ENCODE measurements at regions not wholly inside any gene's neighbourhood (a gene's known extent, or its start where the extent isn't known, plus 50 kb on each side); places are given as distances from the start of the nearest gene placed in this dataset.

- DNase-seq: no peak
- in situ Hi-C loops (cut with HindIII; ENCODE audit: low pct_ligation_motif_present, low sequenced_read_pairs): no loop called here
- Histone ChIP-seq H3K36me3 (replicated peaks) (no peaks in the 10 kb centered on the region), H3K4me3 (ENCODE audit: low read depth, low read length) (no peak overlapping the region), H3K27me3 (replicated peaks) (no peaks in the 10 kb centered on the region), H3K27ac (no peak overlapping the region)
- TF ChIP-seq CTCF (IDR thresholded peaks at IDR 0.05; ENCODE audit: low read depth, low read length, missing control alignments): no peak
Observed at GRCh38 chr2:118296663-118297062, 208.4 kb downstream of the INSIG2 start.

GRCh38 chr2:118295592-118296390, 207.5 kb downstream of the INSIG2 start:
- H3K36me3 ChIP-seq (replicated peaks): no peaks in the 10 kb centered on the region
- no peak for TF ChIP-seq CTCF (IDR thresholded peaks at IDR 0.05; ENCODE audit: low read depth, low read length, missing control alignments)
- in situ Hi-C loops (cut with HindIII; ENCODE audit: low pct_ligation_motif_present, low sequenced_read_pairs): no loop called here
- no peak for DNase-seq
- no peaks in the 10 kb centered on the region for H3K27me3 ChIP-seq (replicated peaks)
- H3K4me3 ChIP-seq (ENCODE audit: low read depth, low read length): no peak overlapping the region
- no peak overlapping the region for H3K27ac ChIP-seq

- no peak for TF ChIP-seq CTCF (IDR thresholded peaks at IDR 0.05; ENCODE audit: low read depth, low read length, missing control alignments)
- no peaks in the 10 kb centered on the region for H3K27me3 ChIP-seq (replicated peaks)
- no peak for DNase-seq
- H3K4me3 ChIP-seq (ENCODE audit: low read depth, low read length): no peak overlapping the region
- no peak overlapping the region for H3K27ac ChIP-seq
- in situ Hi-C loops (cut with HindIII; ENCODE audit: low pct_ligation_motif_present, low sequenced_read_pairs): no loop called here
- no peaks in the 10 kb centered on the region for H3K36me3 ChIP-seq (replicated peaks)
Observed at GRCh38 chr2:118294063-118294462, 205.8 kb downstream of the INSIG2 start.

GRCh38 chr2:118292991-118293390, 204.7 kb downstream of the INSIG2 start:
- Histone ChIP-seq H3K27ac (no peak overlapping the region), H3K4me3 (ENCODE audit: low read depth, low read length) (no peak overlapping the region), H3K27me3 (replicated peaks) (no peaks in the 10 kb centered on the region), H3K36me3 (replicated peaks) (no peaks in the 10 kb centered on the region)
- no peak for DNase-seq
- no peak for TF ChIP-seq CTCF (IDR thresholded peaks at IDR 0.05; ENCODE audit: low read depth, low read length, missing control alignments)
- in situ Hi-C loops (cut with HindIII; ENCODE audit: low pct_ligation_motif_present, low sequenced_read_pairs): no loop called here

GRCh38 chr2:118291251-118291880, 203.1 kb downstream of the INSIG2 start:
- no peaks in the 10 kb centered on the region for H3K36me3 ChIP-seq (replicated peaks)
- no peak for TF ChIP-seq CTCF (IDR thresholded peaks at IDR 0.05; ENCODE audit: low read depth, low read length, missing control alignments)
- in situ Hi-C loops (cut with HindIII; ENCODE audit: low pct_ligation_motif_present, low sequenced_read_pairs): no loop called here

More at GRCh38 chr2:118291251-118291880, 203.1 kb downstream of the INSIG2 start:
- Histone ChIP-seq H3K27ac (no peak overlapping the region), H3K4me3 (ENCODE audit: low read depth, low read length) (no peak overlapping the region), H3K27me3 (replicated peaks) (no peaks in the 10 kb centered on the region)
- DNase-seq: no peak
